ENCODE measurements at regions not wholly inside any gene's neighbourhood (a gene's known extent, or its start where the extent isn't known, plus 50 kb on each side); places are given as distances from the start of the nearest gene placed in this dataset.

GRCh38 chr9:118238139-118238538 lies 533.9 kb downstream of the TLR4 start (continued):
- TF ChIP-seq CTCF (conservative IDR thresholded peaks at IDR 0.05; ENCODE audit: low read depth in 2 of 2), result no peak
- TF ChIP-seq REST (IDR thresholded peaks at IDR 0.05; ENCODE audit: unreplicated experiment), result no peak

GRCh38 chr9:118252027-118252426 lies 547.8 kb downstream of the TLR4 start:
- Histone ChIP-seq H3K4me2 (no peak overlapping the region), H3F3A (replicated peaks; ENCODE audit: low read depth) (no peaks in the 10 kb centered on the region), H3K27me3 (ENCODE audit: insufficient read depth) (no peaks in the 10 kb centered on the region), H3K27ac (ENCODE audit: low read depth) (no peak overlapping the region), H3K4me3 (no peak overlapping the region), H4K20me1 (replicated peaks; ENCODE audit: insufficient read depth) (no peaks in the 10 kb centered on the region), H3K79me2 (replicated peaks; ENCODE audit: insufficient read depth) (no peaks in the 10 kb centered on the region), H2AFZ (no peak overlapping the region), H3K36me3 (ENCODE audit: insufficient read depth) (peaks cover 2% of the 10 kb centered on the region; the same call in 1 of the 2 replicates), H3K9me2 (ENCODE audit: insufficient read depth) (no peaks in the 10 kb centered on the region), H3K4me1 (ENCODE audit: insufficient read depth) (no peaks in the 10 kb centered on the region)
- ATAC-seq, result no peak
- Mint-ChIP-seq H3K9me3 (peaks cover 43% of the 10 kb centered on the region), H3K27ac (no peak overlapping the region), H3K4me3 (no peak overlapping the region), H3K4me1 (no peaks in the 10 kb centered on the region), H3K27me3 (ENCODE audit: insufficient read depth, low read depth, poor library complexity) (no peaks in the 10 kb centered on the region), H3K36me3 (ENCODE audit: low read depth) (peaks cover 3% of the 10 kb centered on the region; the same call in 2 of the 3 replicates)
- DNase-seq (ENCODE audit: low spot score), result no peak
- TF ChIP-seq EZH2 (IDR thresholded peaks at IDR 0.05; ENCODE audit: low read depth, unreplicated experiment) (no peak), POLR2AphosphoS5 (IDR thresholded peaks at IDR 0.05; ENCODE audit: low read depth) (no peak), EZH2phosphoT487 (IDR thresholded peaks at IDR 0.05; ENCODE audit: unreplicated experiment) (no peak), ZNF331 (CRISPR knock-in tag; IDR thresholded peaks at IDR 0.05; ENCODE audit: low read depth) (no peak), REST (IDR thresholded peaks at IDR 0.05; ENCODE audit: unreplicated experiment) (no peak), ZNF462 (CRISPR knock-in tag; IDR thresholded peaks at IDR 0.05) (no peak), JUNB (IDR thresholded peaks at IDR 0.05; ENCODE audit: unreplicated experiment) (no peak), STAT1 (IDR thresholded peaks at IDR 0.05; ENCODE audit: unreplicated experiment) (no peak)

Data from GM23338 (cell line).